HG03039 (cell line): ENCODE measurements at regions not wholly inside any gene's neighbourhood (a gene's known extent, or its start where the extent isn't known, plus 50 kb on each side); places are given as distances from the start of the nearest gene placed in this dataset.

Experiments
- ATAC-seq: cut with Tn5 transposase; IDR thresholded peaks from one replicate; pipeline ENCODE4 v1.9.1; 2021; ENCODE audit warnings: mild to moderate bottlenecking, moderate library complexity; ENCODE audit not compliant: unreplicated experiment

- ATAC-seq, result no peak
Observed at GRCh38 chr22:48369789-48370507, 1457.7 kb downstream of the BRD1 start.

GRCh38 chr22:48368975-48369525 lies 1458.6 kb downstream of the BRD1 start:
- ATAC-seq, result no peak

DNA sequence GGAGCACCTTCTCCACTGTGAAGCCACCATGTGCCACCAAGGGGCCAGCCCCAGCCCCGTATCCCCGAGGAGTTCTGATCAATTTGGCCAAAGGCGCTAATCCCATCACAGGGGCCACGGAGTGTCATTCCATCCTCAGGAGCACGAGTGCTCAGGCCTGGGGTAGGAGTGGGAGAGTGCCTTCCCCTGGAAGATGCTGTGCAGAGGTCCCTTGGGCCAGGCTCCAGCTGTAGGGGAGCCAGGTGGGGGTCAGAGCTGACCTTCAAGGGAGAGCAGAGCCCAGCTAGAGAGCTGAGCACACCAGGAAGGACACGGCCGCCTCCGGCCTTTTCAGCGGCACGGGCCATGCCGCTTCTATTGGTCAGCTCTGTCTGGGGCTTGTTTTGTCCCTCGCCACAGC lies 1459.9 kb downstream of the BRD1 start:
- ATAC-seq, result no peak

DNA sequence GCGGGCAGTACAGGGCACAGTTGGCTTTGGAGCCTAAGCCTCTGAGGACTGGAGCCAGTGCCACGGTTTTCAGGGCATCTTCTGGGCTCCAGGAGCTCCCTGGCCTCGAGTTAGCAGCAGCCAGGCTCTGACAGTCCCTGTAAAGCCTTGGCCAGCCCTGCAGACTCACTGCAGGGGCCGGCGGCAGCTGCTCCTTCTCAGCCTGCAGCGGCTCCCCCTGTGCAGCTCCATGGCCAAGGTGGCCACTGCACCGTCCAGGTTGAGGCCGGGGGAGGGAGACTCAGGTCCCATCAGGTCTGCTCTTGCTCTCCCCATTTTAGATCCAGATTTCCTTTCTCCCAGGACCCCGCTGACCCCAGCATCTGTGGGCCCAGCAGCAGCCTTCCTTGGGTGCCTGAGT lies 1461.1 kb downstream of the BRD1 start:
- no peak for ATAC-seq

DNA sequence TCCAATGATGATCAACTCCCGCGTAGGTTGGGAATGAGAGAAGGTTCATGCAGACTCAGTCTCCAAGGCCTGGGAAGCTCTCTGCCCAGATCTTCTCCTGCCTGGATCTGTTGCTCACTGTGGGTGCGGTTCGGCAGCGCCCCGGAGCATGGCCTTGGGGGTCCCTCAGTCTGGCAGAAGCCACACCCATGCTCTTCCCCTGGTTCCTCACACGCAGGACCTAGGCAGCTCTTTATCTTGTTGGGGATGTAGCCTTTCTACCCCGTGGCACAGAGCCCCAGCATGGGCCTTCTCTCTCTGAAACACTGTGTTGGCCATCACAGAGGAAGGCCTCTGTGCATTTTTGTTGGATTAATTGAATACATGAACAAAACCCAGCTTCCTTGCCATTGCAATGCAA lies 1461.6 kb downstream of the BRD1 start:
- no peak for ATAC-seq

GRCh38 chr22:48365386-48365785 lies 1462.3 kb downstream of the BRD1 start:
- no peak for ATAC-seq

GRCh38 chr22:48362721-48363404 lies 1464.8 kb downstream of the BRD1 start:
- no peak for ATAC-seq

- ATAC-seq, result no peak
Observed at GRCh38 chr22:48361099-48361639, 1466.5 kb downstream of the BRD1 start.

GRCh38 chr22:48359613-48359965 lies 1468.1 kb downstream of the BRD1 start:
- no peak for ATAC-seq

GRCh38 chr22:48358886-48359612 lies 1468.6 kb downstream of the BRD1 start:
- ATAC-seq, result no peak

- no peak for ATAC-seq
Observed at GRCh38 chr22:48357961-48358360, 1469.7 kb downstream of the BRD1 start.

DNA sequence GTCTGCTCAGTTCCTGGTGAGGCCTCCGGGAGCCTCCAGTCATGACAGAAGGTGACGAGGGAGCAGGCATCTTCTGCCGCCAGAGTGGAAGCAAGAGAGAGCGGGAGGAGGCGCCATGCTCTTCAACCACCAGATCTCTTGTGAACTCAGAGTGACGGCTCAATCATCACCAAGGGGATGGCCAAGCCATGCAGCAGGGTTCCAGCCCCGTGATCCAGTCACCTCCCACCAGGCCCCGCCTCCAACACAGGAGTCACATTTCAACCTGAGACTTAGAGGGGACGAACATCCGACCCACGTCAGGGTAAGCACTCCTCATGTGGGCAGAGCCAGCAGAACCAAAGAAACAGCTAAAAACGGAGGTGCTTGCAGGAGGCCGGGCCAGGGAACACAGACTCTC lies 1470.5 kb downstream of the BRD1 start:
- ATAC-seq, result no peak

GRCh38 chr22:48356731-48357130 lies 1470.9 kb downstream of the BRD1 start:
- no peak for ATAC-seq

GRCh38 chr22:48354096-48354495 lies 1473.6 kb downstream of the BRD1 start:
- ATAC-seq, result no peak

DNA sequence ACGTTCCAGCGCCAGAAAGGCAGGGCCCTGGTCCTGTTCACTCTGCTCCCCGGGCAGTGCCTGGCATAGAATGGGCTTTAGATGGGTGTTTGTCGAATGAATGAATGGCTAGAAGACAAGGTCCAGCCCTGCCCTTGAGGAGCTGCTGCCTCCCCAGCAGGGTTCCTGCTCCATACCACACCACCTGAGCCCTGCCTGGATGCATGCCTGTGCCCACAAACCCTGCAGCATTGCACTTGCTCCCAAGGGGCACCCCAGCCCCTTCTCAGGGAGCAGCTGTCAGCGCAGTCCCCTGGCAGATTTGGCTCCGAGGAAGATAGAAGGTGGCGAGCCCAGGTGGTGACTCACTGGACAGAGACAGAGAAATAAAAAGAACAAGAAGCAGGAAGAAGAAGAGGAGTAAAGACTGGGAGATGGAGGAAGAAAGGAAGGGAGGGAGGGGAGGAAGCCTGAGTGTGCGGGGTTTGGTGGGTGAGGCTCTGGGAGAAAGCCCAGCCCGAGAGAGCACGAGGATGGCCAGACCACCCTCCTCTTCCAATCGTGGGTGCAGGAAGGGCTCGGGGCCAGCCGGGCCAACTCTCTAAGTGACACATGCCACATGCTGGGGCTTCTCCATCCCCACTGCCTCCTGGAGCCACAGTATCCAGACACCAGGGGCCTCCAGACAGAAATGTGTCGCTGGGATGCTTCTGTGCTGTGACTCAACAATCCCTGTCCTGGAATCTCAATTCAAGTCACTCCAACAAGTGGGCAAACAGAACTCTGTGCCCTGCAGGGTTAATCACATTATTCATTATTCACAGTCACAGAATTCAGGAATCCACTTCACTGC lies 1474.3 kb downstream of the BRD1 start:
- ATAC-seq, result no peak

GRCh38 chr22:48352086-48352911 lies 1475.4 kb downstream of the BRD1 start:
- no peak for ATAC-seq

DNA sequence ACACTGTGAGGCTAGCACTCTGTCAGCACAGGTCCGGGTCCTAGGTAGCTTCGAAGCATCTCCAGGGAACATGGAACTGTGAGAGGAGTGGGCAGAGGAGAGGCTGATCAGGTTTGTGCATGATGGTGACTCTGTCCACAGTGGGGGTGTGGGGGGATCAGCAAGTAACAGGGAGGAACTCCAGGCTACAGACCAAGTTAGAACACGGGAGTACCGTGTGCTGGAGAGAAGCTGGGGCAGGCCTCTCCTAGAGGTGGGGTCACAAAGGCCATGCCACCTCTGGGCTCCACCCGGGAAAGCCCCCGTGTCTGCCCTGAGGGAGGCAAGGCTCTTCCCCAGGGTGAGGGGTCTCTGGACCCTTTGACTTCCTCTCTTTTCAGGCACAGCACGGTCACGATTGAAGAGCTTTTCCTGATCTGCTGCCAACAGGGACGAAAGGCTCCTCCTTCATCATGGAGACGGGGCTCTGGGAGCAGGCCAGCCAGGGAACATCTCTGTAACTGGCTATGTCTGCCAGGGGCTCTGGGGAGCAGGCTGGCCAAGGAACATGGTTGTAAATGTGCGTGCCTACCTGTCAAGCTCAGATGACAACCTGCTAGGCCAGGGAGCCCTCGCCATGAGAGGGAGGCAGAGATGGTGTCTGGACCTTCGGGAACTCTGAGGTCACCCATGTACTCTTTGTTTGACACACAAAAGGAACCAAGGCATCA lies 1476.1 kb downstream of the BRD1 start:
- ATAC-seq, result no peak

- no peak for ATAC-seq
Observed at GRCh38 chr22:48350456-48350855, 1477.2 kb downstream of the BRD1 start.

GRCh38 chr22:48348855-48349254 lies 1478.8 kb downstream of the BRD1 start:
- ATAC-seq, result no peak
